ENCODE measurements at regions not wholly inside any gene's neighbourhood (a gene's known extent, or its start where the extent isn't known, plus 50 kb on each side); places are given as distances from the start of the nearest gene placed in this dataset.

DNA sequence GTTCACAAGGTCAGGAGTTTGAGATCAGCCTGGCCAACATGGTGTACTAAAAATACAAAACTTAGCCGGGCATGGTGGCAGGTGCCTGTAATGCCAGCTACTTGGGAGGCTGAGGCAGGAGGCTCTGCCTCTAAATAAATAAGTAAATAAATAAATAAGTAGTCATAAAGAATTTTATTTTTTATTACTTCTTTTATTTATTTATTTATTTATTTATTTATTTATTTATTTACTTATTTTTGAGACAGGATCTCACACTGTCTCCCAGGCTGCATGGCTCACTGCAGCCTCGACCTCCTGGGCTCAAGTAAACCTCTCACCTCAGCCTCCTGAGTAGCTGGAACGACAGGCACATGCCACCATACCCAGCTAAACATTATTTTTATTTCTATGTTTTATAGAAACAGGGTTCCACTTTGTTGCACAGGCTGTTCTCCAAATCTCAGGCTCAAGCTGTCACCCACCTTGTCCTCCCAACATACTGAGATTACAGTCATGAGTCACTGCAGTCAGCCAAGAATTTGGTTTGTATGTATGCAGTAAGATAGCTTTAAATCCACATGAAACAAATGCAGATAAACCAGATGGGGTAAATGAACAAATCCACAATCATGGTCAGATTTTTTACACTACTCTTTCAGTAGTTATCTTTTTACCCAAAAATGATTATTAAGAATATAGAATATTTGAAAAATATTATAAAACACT, 523.3 kb upstream of the RGS18 start:
- no peaks in the 10 kb centered on the region for H3K9me3 ChIP-seq
- H3K4me1 ChIP-seq: no peaks in the 10 kb centered on the region
- no peak overlapping the region for H3K4me3 ChIP-seq
- ATAC-seq (no peak), DNase-seq (no peak)
- no peaks in the 10 kb centered on the region for H3K36me3 ChIP-seq
- H3K27ac ChIP-seq: no peak overlapping the region
- no peaks in the 10 kb centered on the region for H3K27me3 ChIP-seq
- TF ChIP-seq, protein P1, sequence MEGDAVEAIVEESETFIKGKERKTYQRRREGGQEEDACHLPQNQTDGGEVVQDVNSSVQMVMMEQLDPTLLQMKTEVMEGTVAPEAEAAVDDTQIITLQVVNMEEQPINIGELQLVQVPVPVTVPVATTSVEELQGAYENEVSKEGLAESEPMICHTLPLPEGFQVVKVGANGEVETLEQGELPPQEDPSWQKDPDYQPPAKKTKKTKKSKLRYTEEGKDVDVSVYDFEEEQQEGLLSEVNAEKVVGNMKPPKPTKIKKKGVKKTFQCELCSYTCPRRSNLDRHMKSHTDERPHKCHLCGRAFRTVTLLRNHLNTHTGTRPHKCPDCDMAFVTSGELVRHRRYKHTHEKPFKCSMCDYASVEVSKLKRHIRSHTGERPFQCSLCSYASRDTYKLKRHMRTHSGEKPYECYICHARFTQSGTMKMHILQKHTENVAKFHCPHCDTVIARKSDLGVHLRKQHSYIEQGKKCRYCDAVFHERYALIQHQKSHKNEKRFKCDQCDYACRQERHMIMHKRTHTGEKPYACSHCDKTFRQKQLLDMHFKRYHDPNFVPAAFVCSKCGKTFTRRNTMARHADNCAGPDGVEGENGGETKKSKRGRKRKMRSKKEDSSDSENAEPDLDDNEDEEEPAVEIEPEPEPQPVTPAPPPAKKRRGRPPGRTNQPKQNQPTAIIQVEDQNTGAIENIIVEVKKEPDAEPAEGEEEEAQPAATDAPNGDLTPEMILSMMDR (IDR thresholded peaks at IDR 0.05): no peak
- intact Hi-C loops (cut with DNase I): no loop called here

DNA sequence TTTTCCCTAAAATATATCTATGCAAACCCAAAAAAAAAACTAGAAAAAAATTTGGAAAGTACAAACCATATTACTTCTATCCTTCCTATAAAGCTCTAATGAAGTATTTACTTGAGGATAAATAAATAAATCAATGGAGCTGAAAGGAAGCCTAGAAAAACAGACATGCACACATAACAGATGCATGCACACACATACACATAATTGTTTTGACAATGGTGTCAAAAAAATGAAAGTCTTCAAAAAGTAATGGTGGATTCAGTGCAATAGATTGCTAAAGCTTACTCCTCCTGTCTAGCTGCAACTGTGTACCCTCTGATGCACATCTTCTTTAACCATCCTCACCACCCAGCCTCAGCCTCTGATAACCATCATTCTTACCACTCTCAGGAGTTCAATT, 521.9 kb upstream of the RGS18 start:
- no peaks in the 10 kb centered on the region for H3K27me3 ChIP-seq
- no peak for ATAC-seq
- no peaks in the 10 kb centered on the region for H3K9me3 ChIP-seq
- no peak overlapping the region for H3K4me3 ChIP-seq
- no peak overlapping the region for H3K27ac ChIP-seq
- DNase-seq: no peak
- H3K36me3 ChIP-seq: no peaks in the 10 kb centered on the region
- TF ChIP-seq, protein P1 (IDR thresholded peaks at IDR 0.05): no peak
- H3K4me1 ChIP-seq: no peaks in the 10 kb centered on the region
- intact Hi-C loops (cut with DNase I): no loop called here

DNA sequence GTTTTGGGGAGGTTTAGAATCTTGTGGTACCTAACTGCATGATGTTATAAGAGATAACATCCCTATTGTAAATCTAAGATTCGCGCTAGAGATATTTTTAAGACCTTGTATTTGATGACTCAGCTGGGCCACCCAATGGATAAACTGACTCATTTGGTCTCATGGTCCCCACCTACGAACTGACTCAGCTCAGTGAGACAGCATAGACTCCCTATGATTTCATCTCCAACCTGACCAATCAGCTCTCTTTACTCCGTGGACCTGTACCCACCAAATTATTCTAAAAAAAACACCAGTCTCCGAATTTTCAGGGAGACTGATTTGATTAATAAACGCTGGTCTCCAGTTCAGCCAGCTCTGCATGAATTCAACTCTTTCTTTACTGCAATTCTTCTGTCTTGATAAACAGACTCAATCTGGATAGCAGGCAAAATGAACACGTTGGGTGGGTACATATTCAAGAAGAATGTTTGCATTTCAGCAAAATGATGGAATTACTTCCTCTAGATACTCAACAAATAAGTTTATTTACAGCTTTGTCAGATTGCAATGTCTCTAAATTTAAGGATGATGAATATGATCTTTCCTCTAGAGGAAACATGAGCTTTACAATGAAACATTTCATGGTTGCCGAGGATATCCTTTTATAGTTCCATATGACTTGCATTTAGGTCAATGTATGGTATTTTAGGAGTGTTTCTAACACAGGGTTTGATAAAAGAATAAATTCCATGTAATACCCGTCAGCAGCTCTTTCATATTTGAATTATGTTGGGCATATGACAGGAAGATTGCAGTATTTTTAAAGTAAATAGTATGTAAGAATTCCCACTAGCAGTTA, 516.6 kb upstream of the RGS18 start:
- ATAC-seq (no peak), DNase-seq (no peak)
- H3K4me1 ChIP-seq: no peaks in the 10 kb centered on the region
- intact Hi-C loops (cut with DNase I): no loop called here
- no peaks in the 10 kb centered on the region for H3K27me3 ChIP-seq
- H3K9me3 ChIP-seq: no peaks in the 10 kb centered on the region
- TF ChIP-seq, protein P1 (IDR thresholded peaks at IDR 0.05): no peak
- no peak overlapping the region for H3K4me3 ChIP-seq
- H3K36me3 ChIP-seq: no peaks in the 10 kb centered on the region
- no peak overlapping the region for H3K27ac ChIP-seq

DNA sequence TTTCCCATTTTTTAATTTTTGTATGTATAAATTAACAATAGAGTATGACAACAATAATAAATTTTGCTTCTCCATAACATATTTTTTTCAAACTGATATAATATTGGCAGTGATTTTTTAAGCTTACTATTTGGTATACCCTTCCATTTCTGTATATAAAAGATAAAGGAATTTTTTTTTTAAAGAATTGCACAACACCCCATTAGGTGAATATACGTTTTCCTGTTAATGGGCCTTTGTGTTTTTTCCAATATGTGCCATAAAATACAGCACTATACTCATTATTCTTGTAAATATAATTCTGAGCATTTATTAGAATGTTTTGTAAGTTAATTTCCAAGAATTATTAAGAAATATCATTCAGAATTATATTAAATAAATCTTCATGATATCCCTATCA, 515.2 kb upstream of the RGS18 start:
- DNase-seq (no peak), ATAC-seq (no peak)
- intact Hi-C loops (cut with DNase I): no loop called here
- Histone ChIP-seq H3K27me3 (no peaks in the 10 kb centered on the region), H3K9me3 (no peaks in the 10 kb centered on the region), H3K36me3 (no peaks in the 10 kb centered on the region), H3K4me3 (no peak overlapping the region), H3K27ac (no peak overlapping the region), H3K4me1 (no peaks in the 10 kb centered on the region)
- TF ChIP-seq, protein P1 (IDR thresholded peaks at IDR 0.05): no peak

DNA sequence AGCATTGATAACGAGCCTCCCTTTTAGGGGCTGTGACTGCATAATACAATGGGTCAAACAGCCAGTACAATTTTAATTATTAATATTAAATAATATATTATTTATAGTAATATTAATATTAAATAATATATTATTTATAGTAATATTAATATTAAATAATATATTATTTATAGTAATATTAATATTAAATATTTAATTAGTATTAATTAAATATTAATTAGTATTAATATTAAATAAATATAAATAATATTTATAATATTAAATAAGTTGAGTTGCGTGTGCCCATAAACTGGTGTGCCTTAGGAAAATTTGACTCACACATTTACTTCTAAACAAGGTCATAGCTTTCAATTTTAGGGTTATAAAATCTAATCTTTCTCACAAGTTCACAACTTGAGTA, 509.3 kb upstream of the RGS18 start:
- Histone ChIP-seq H3K9me3 (no peaks in the 10 kb centered on the region), H3K36me3 (no peaks in the 10 kb centered on the region), H3K27me3 (no peaks in the 10 kb centered on the region), H3K27ac (no peak overlapping the region), H3K4me3 (no peak overlapping the region), H3K4me1 (no peaks in the 10 kb centered on the region)
- intact Hi-C loops (cut with DNase I): no loop called here
- ATAC-seq: no peak
- TF ChIP-seq, protein P1 (IDR thresholded peaks at IDR 0.05): no peak
- DNase-seq: no peak
